Activated CD4-positive, alpha-beta T cell treated with anti-CD3 and anti-CD28 coated beads, Interleukin-2, Interleukin-6, amounts not matched to agents 100 ng/mL and 50 ng/mL, durations not matched to agents 16 hours and 8 hours (primary cell): ENCODE measurements at regions not wholly inside any gene's neighbourhood (a gene's known extent, or its start where the extent isn't known, plus 50 kb on each side); places are given as distances from the start of the nearest gene placed in this dataset.
"Not testable (repeated sequence)": the region's sequence is repeated elsewhere in the genome, so short reads cannot be mapped to it uniquely, and the experiment has no call there.

ENCODE experiments used
- DNase-seq: peaks from one replicate; pipeline ENCODE4 v3.0.0-alpha.2; 2020

- no peak for DNase-seq
Measured at GRCh38 chr15:96053031-96053780, 277.3 kb upstream of the NR2F2 start.

GRCh38 chr15:96053781-96054428 is 276.6 kb upstream of the NR2F2 start:
- DNase-seq: no peak

GRCh38 chr15:96054621-96055020 is 275.9 kb upstream of the NR2F2 start:
- DNase-seq: no peak

GRCh38 chr15:96058103-96058851 is 272.2 kb upstream of the NR2F2 start:
- no peak for DNase-seq

GRCh38 chr15:96058852-96059103 is 271.7 kb upstream of the NR2F2 start:
- not testable (repeated sequence) for DNase-seq

GRCh38 chr15:96060591-96060990 is 269.9 kb upstream of the NR2F2 start:
- DNase-seq: not testable (repeated sequence)

GRCh38 chr15:96064351-96064756 is 266.1 kb upstream of the NR2F2 start:
- no peak for DNase-seq

- DNase-seq: no peak
Measured at GRCh38 chr15:96066126-96066525, 264.4 kb upstream of the NR2F2 start.

GRCh38 chr15:96066852-96067495 is 263.5 kb upstream of the NR2F2 start:
- DNase-seq: no peak

GRCh38 chr15:96067677-96068076 is 262.8 kb upstream of the NR2F2 start:
- no peak for DNase-seq

GRCh38 chr15:96068897-96069296 is 261.6 kb upstream of the NR2F2 start:
- DNase-seq: no peak

- no peak for DNase-seq
Measured at GRCh38 chr15:96070636-96071035, 259.9 kb upstream of the NR2F2 start.

- DNase-seq: no peak
Measured at GRCh38 chr15:96072821-96073220, 257.7 kb upstream of the NR2F2 start.

GRCh38 chr15:96073908-96074307 is 256.6 kb upstream of the NR2F2 start:
- DNase-seq: no peak

- DNase-seq: no peak
Measured at GRCh38 chr15:96075895-96076294, 254.6 kb upstream of the NR2F2 start.

GRCh38 chr15:96076350-96076749 is 254.2 kb upstream of the NR2F2 start:
- DNase-seq: no peak

- DNase-seq: no peak
Measured at GRCh38 chr15:96079041-96079440, 251.5 kb upstream of the NR2F2 start.

- no peak for DNase-seq
Measured at GRCh38 chr15:96079882-96080281, 250.6 kb upstream of the NR2F2 start.

GRCh38 chr15:96086164-96086563 is 244.3 kb upstream of the NR2F2 start:
- DNase-seq: no peak

- DNase-seq: no peak
Measured at GRCh38 chr15:96087180-96087884, 243.2 kb upstream of the NR2F2 start.

- no peak for DNase-seq
Measured at GRCh38 chr15:96088650-96089049, 241.8 kb upstream of the NR2F2 start.

- DNase-seq: no peak
Measured at GRCh38 chr15:96089405-96090058, 241.0 kb upstream of the NR2F2 start.

GRCh38 chr15:96092186-96092585 is 238.3 kb upstream of the NR2F2 start:
- no peak for DNase-seq
